Stomach (tissue), 4 donors: ENCODE measurements at regions not wholly inside any gene's neighbourhood (a gene's known extent, or its start where the extent isn't known, plus 50 kb on each side); places are given as distances from the start of the nearest gene placed in this dataset.

Experiments
- EP300 ChIP-seq: sonication (generic); formaldehyde crosslinking; IDR thresholded peaks from one replicate; pipeline ENCODE4 v1.6.1; 2017; ENCODE audit warnings: antibody characterized with exemption
- TF ChIP-seq, protein P1 (sequence below), 7 experiments: fragments of 450-650 bp in 4 of 7; fragments of 200-600 bp in 3 of 7; sonication (generic) in 3 of 7; IDR thresholded peaks; one replicate each; pipeline ENCODE4 v1.5.1; 2016 to 2019; ENCODE audit warnings: antibody characterized with exemption in 7 of 7, control low read depth in 2 of 7, mild to moderate bottlenecking in 1 of 7

DNA sequence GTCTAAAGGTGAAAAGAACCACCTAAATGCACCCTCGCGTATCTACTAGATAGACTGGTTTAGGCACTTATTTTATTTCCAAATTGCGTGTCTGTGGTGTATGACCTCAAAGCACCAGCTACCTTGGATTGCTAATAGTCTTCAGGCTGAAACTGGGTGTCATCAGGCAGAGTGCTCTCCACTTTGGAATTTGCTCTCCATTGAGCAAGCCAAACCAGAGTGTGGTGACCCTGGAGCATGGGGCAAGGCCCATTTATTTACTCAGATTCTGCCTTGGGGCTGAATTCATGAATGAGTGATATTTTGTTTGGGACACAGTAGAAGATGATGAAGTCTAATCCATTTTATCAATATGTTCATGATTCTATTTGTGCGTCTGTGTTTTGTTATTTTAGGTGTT, 812.8 kb upstream of the SLC35B3 start:
- TF ChIP-seq EP300, result no peak
- TF ChIP-seq, protein P1, sequence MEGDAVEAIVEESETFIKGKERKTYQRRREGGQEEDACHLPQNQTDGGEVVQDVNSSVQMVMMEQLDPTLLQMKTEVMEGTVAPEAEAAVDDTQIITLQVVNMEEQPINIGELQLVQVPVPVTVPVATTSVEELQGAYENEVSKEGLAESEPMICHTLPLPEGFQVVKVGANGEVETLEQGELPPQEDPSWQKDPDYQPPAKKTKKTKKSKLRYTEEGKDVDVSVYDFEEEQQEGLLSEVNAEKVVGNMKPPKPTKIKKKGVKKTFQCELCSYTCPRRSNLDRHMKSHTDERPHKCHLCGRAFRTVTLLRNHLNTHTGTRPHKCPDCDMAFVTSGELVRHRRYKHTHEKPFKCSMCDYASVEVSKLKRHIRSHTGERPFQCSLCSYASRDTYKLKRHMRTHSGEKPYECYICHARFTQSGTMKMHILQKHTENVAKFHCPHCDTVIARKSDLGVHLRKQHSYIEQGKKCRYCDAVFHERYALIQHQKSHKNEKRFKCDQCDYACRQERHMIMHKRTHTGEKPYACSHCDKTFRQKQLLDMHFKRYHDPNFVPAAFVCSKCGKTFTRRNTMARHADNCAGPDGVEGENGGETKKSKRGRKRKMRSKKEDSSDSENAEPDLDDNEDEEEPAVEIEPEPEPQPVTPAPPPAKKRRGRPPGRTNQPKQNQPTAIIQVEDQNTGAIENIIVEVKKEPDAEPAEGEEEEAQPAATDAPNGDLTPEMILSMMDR (IDR thresholded peaks at IDR 0.05), result no peak
